ENCODE measurements at regions not wholly inside any gene's neighbourhood (a gene's known extent, or its start where the extent isn't known, plus 50 kb on each side); places are given as distances from the start of the nearest gene placed in this dataset.
"Not testable (repeated sequence)": the region's sequence is repeated elsewhere in the genome, so short reads cannot be mapped to it uniquely, and the experiment has no call there.

GRCh38 chr12:8282181-8282580 lies 54.8 kb upstream of the FAM90A1 start:
- peak; percentile 4 for DNase-seq (ENCODE audit: low spot score)

GRCh38 chr12:8285681-8286080 lies 58.3 kb upstream of the FAM90A1 start:
- not testable (repeated sequence) for DNase-seq (ENCODE audit: low spot score)

- not testable (repeated sequence) for DNase-seq (ENCODE audit: low spot score)
Observed at GRCh38 chr12:8291764-8292163, 64.3 kb upstream of the FAM90A1 start.

GRCh38 chr12:8294662-8295061 lies 67.2 kb upstream of the FAM90A1 start:
- DNase-seq (ENCODE audit: low spot score) = not testable (repeated sequence)

GRCh38 chr12:8308611-8309010 lies 81.2 kb upstream of the FAM90A1 start:
- not testable (repeated sequence) for DNase-seq (ENCODE audit: low spot score)

- not testable (repeated sequence) for DNase-seq (ENCODE audit: low spot score)
Observed at GRCh38 chr12:8315997-8316396, 88.6 kb upstream of the FAM90A1 start.

GRCh38 chr12:8317675-8318074 lies 90.3 kb upstream of the FAM90A1 start:
- not testable (repeated sequence) for DNase-seq (ENCODE audit: low spot score)

GRCh38 chr12:8320251-8320730 lies 92.9 kb upstream of the FAM90A1 start:
- not testable (repeated sequence) for DNase-seq (ENCODE audit: low spot score)

- not testable (repeated sequence) for DNase-seq (ENCODE audit: low spot score)
Observed at GRCh38 chr12:8320791-8321370, 93.5 kb upstream of the FAM90A1 start.

GRCh38 chr12:8325145-8325839 lies 97.9 kb upstream of the FAM90A1 start:
- not testable (repeated sequence) for DNase-seq (ENCODE audit: low spot score)

GRCh38 chr12:8328835-8329234 lies 101.4 kb upstream of the FAM90A1 start:
- not testable (repeated sequence) for DNase-seq (ENCODE audit: low spot score)

GRCh38 chr12:8332373-8332772 lies 105.0 kb upstream of the FAM90A1 start:
- not testable (repeated sequence) for DNase-seq (ENCODE audit: low spot score)

- DNase-seq (ENCODE audit: low spot score) = not testable (repeated sequence)
Observed at GRCh38 chr12:8351073-8351472, 104.7 kb upstream of the CLEC6A start.

GRCh38 chr12:8354741-8355140 lies 101.0 kb upstream of the CLEC6A start:
- DNase-seq (ENCODE audit: low spot score) = not testable (repeated sequence)

GRCh38 chr12:8355531-8355930 lies 100.2 kb upstream of the CLEC6A start:
- DNase-seq (ENCODE audit: low spot score) = not testable (repeated sequence)

- not testable (repeated sequence) for DNase-seq (ENCODE audit: low spot score)
Observed at GRCh38 chr12:8373744-8374143, 82.0 kb upstream of the CLEC6A start.

GRCh38 chr12:8375122-8375521 lies 80.6 kb upstream of the CLEC6A start:
- DNase-seq (ENCODE audit: low spot score) = not testable (repeated sequence)

- not testable (repeated sequence) for DNase-seq (ENCODE audit: low spot score)
Observed at GRCh38 chr12:8377756-8378155, 78.0 kb upstream of the CLEC6A start.

- not testable (repeated sequence) for DNase-seq (ENCODE audit: low spot score)
Observed at GRCh38 chr12:8382556-8382955, 73.2 kb upstream of the CLEC6A start.

GRCh38 chr12:8384686-8385085 lies 71.1 kb upstream of the CLEC6A start:
- DNase-seq (ENCODE audit: low spot score) = not testable (repeated sequence)

- DNase-seq (ENCODE audit: low spot score) = not testable (repeated sequence)
Observed at GRCh38 chr12:8385431-8385830, 70.3 kb upstream of the CLEC6A start.

- DNase-seq (ENCODE audit: low spot score) = not testable (repeated sequence)
Observed at GRCh38 chr12:8386661-8387060, 69.1 kb upstream of the CLEC6A start.

GRCh38 chr12:8389296-8389695 lies 66.5 kb upstream of the CLEC6A start:
- not testable (repeated sequence) for DNase-seq (ENCODE audit: low spot score)
